H1 (cell line): ENCODE measurements at regions not wholly inside any gene's neighbourhood (a gene's known extent, or its start where the extent isn't known, plus 50 kb on each side); places are given as distances from the start of the nearest gene placed in this dataset.

Experiments
- CTCF ChIA-PET: fragments of 300-600 bp; sonication (Branson Sonifier 250); formaldehyde crosslinking; loops from one replicate; lab custom pipeline; 2021; ENCODE audit not compliant: partially characterized antibody; lab: Charles Lee
- POLR2A ChIA-PET: fragments of 300-600 bp; sonication (Branson Sonifier 250); formaldehyde crosslinking; loops from one replicate; lab custom pipeline; 2021; ENCODE audit warnings: inconsistent platforms; ENCODE audit not compliant: partially characterized antibody; lab: Charles Lee
- DNase-seq, 2 experiments: peaks; one replicate each; pipeline versions ENCODE4 v3.0.0 to v3.0.0-alpha.2; 2010 to 2022; ENCODE audit warnings: low spot score in 2 of 2, low read depth in 1 of 2, mixed read lengths in 1 of 2
- FAIRE-seq: peaks from 2 replicates; lab custom pipeline; 2011; peaks lifted over from hg19 to GRCh38; lab: Jason Lieb, UNC
- H2AFZ ChIP-seq: 2 replicates; pipeline ENCODE4 v1.8.1; 2012; ENCODE audit warnings: low read length, inconsistent platforms
- H2AK5ac ChIP-seq: 2 replicates; pipeline ENCODE4 v1.6.1; 2013; ENCODE audit warnings: low read depth, low read length
- H2BK120ac ChIP-seq: replicated peaks from 2 replicates; pipeline ENCODE3; 2013; ENCODE audit warnings: low read depth, low read length, inconsistent platforms
- H2BK12ac ChIP-seq: 2 replicates; pipeline ENCODE4 v1.6.1; 2013; ENCODE audit warnings: low read depth, low read length
- H2BK15ac ChIP-seq: 2 replicates; pipeline ENCODE4 v1.6.1; 2013; ENCODE audit warnings: low read length
- H2BK20ac ChIP-seq: 2 replicates; pipeline ENCODE4 v1.6.1; 2013; ENCODE audit warnings: low read length
- H2BK5ac ChIP-seq: 2 replicates; pipeline ENCODE4 v1.6.1; 2013; ENCODE audit warnings: low read depth, low read length
- H3K14ac ChIP-seq: 2 replicates; pipeline ENCODE4 v1.6.1; 2013; ENCODE audit warnings: inconsistent platforms; ENCODE audit not compliant: insufficient read length
- H3K18ac ChIP-seq: 2 replicates; pipeline ENCODE4 v1.6.1; 2013; ENCODE audit warnings: low read length; ENCODE audit errors: extremely low read depth
- H3K23ac ChIP-seq: 2 replicates; pipeline ENCODE4 v1.6.1; 2013; ENCODE audit warnings: inconsistent platforms; ENCODE audit not compliant: insufficient read length
- H3K23me2 ChIP-seq: 2 replicates; pipeline ENCODE4 v1.6.1; 2013; ENCODE audit warnings: low read depth, low read length
- H3K27ac ChIP-seq: 2 replicates; pipeline ENCODE4 v1.6.1; 2011; ENCODE audit warnings: low read depth, low read length, inconsistent platforms
- H3K27me3 ChIP-seq, 4 experiments: replicated peaks in 1 of 4; 1 replicate in 1 of 4; 2 replicates in 3 of 4; pipeline versions ENCODE4 v1.6.1 to v1.8.1; 2011 to 2013; ENCODE audit warnings: low read length in 3 of 4, mild to moderate bottlenecking in 3 of 4, inconsistent platforms in 2 of 4, mixed read lengths in 2 of 4, moderate library complexity in 1 of 4; ENCODE audit not compliant: control insufficient read depth in 3 of 4, insufficient read depth in 3 of 4; ENCODE audit errors: extremely low read depth in 1 of 4
- H3K36me3 ChIP-seq, 4 experiments: 2 replicates each; pipeline versions ENCODE4 v1.6.1 to v1.8.1; 2011 to 2013; ENCODE audit warnings: mild to moderate bottlenecking in 4 of 4, low read length in 3 of 4, moderate library complexity in 2 of 4, control low read depth in 1 of 4, inconsistent platforms in 1 of 4; ENCODE audit not compliant: insufficient read depth in 4 of 4, control insufficient read depth in 2 of 4
- H3K4ac ChIP-seq: replicated peaks from 2 replicates; pipeline ENCODE3; 2013; ENCODE audit warnings: low read length, low read depth, mixed read lengths, inconsistent platforms; ENCODE audit not compliant: insufficient read length
- H3K4me1 ChIP-seq, 4 experiments: replicated peaks in 1 of 4; 1 replicate in 1 of 4; 2 replicates in 3 of 4; pipeline versions ENCODE4 v1.6.1 to v1.8.1; 2011 to 2013; ENCODE audit warnings: low read length in 3 of 4, inconsistent platforms in 2 of 4, mixed read lengths in 1 of 4; ENCODE audit not compliant: insufficient read depth in 4 of 4, control insufficient read depth in 3 of 4
- H3K4me2 ChIP-seq, 2 experiments: 2 replicates each; pipeline versions ENCODE4 v1.6.1 to v1.8.1; 2011 to 2013; ENCODE audit warnings: low read depth in 2 of 2, low read length in 2 of 2, control low read depth in 1 of 2, inconsistent platforms in 1 of 2, mild to moderate bottlenecking in 1 of 2; ENCODE audit not compliant: insufficient read depth in 1 of 2
- H3K4me3 ChIP-seq, 4 experiments: fragments of 200-600, 300-600 bp in 1 of 4; sonication (generic), shearing (Covaris generic), sonication (Bioruptor Twin) in 1 of 4; 2 replicates each; pipeline versions ENCODE4 v1.5.1 to v1.8.1; 2011 to 2016; ENCODE audit warnings: low read length in 4 of 4, low read depth in 3 of 4, control low read depth in 2 of 4, inconsistent platforms in 2 of 4, mild to moderate bottlenecking in 2 of 4, mixed read lengths in 1 of 4, moderate library complexity in 1 of 4; ENCODE audit not compliant: insufficient read depth in 2 of 4; ENCODE audit errors: extremely low read depth in 1 of 4
- H3K56ac ChIP-seq: replicated peaks from 2 replicates; pipeline ENCODE3; 2013; ENCODE audit warnings: low read depth, mild to moderate bottlenecking, mixed read lengths, low read length, inconsistent platforms; ENCODE audit not compliant: insufficient read length
- H3K79me1 ChIP-seq: 2 replicates; pipeline ENCODE4 v1.6.1; 2013; ENCODE audit warnings: low read depth, low read length, control low read depth
- H3K79me2 ChIP-seq, 2 experiments: 2 replicates each; pipeline versions ENCODE4 v1.6.1 to v1.8.1; 2012 to 2013; ENCODE audit warnings: low read length in 2 of 2, mild to moderate bottlenecking in 2 of 2, inconsistent platforms in 1 of 2; ENCODE audit not compliant: insufficient read depth in 2 of 2, control insufficient read depth in 1 of 2
- H3K9ac ChIP-seq, 4 experiments: replicated peaks in 1 of 4; 1 replicate in 1 of 4; 2 replicates in 3 of 4; pipeline versions ENCODE4 v1.6.1 to v1.8.1; 2011 to 2013; ENCODE audit warnings: low read depth in 3 of 4, low read length in 3 of 4, control low read depth in 2 of 4, mild to moderate bottlenecking in 2 of 4, moderate library complexity in 2 of 4, inconsistent platforms in 1 of 4; ENCODE audit errors: extremely low read depth in 1 of 4
- H3K9me3 ChIP-seq, 2 experiments: 2 replicates each; pipeline versions ENCODE4 v1.6.1 to v1.8.1; 2012 to 2013; ENCODE audit warnings: mild to moderate bottlenecking in 2 of 2, moderate library complexity in 2 of 2, control low read depth in 1 of 2, inconsistent platforms in 1 of 2, low read depth in 1 of 2, low read length in 1 of 2, mixed read lengths in 1 of 2; ENCODE audit not compliant: insufficient read depth in 2 of 2
- H4K20me1 ChIP-seq, 2 experiments: replicated peaks in 1 of 2; 2 replicates each; pipeline versions ENCODE3 to v1.8.1; 2011 to 2013; ENCODE audit warnings: inconsistent platforms in 2 of 2, low read length in 2 of 2, mild to moderate bottlenecking in 1 of 2; ENCODE audit not compliant: insufficient read depth in 2 of 2, control insufficient read depth in 1 of 2
- H4K5ac ChIP-seq: 2 replicates; pipeline ENCODE4 v1.6.1; 2013; ENCODE audit warnings: low read length, low read depth, mixed read lengths, inconsistent platforms; ENCODE audit not compliant: insufficient read length
- H4K8ac ChIP-seq: 2 replicates; pipeline ENCODE4 v1.8.0; 2013; ENCODE audit warnings: mild to moderate bottlenecking, moderate library complexity, low read length, inconsistent platforms; ENCODE audit not compliant: insufficient read depth; ENCODE audit errors: extremely low read depth
- H4K91ac ChIP-seq: replicated peaks from 2 replicates; pipeline ENCODE3; 2013; ENCODE audit warnings: low read length, mixed read lengths, inconsistent platforms; ENCODE audit not compliant: insufficient read length
- BCL11A ChIP-seq, 2 experiments: IDR thresholded peaks; one replicate each; pipeline ENCODE4 v1.6.1; 2011; ENCODE audit warnings: low read depth in 2 of 2, low read length in 2 of 2, mild to moderate bottlenecking in 2 of 2
- BRCA1 ChIP-seq: IDR thresholded peaks from 2 replicates; pipeline ENCODE4 v1.6.1; 2012; ENCODE audit warnings: low read depth, low read length, improper control_type of control experiment
- CEBPB ChIP-seq: IDR thresholded peaks from 2 replicates; pipeline ENCODE4 v1.6.1; 2012; ENCODE audit warnings: low read depth, low read length
- E2F6 ChIP-seq: IDR thresholded peaks from 2 replicates; pipeline ENCODE4 v1.6.1; 2012; ENCODE audit warnings: inconsistent platforms
- KDM4A ChIP-seq: IDR thresholded peaks from one replicate; pipeline ENCODE4 v1.7.1; 2012; ENCODE audit warnings: low read depth, mild to moderate bottlenecking, moderate library complexity, low read length, inconsistent platforms; ENCODE audit not compliant: severe bottlenecking
- RBBP5 ChIP-seq: IDR thresholded peaks from 2 replicates; pipeline ENCODE4 v1.7.1; 2012; ENCODE audit warnings: low read depth, mild to moderate bottlenecking, inconsistent platforms, low read length, moderate library complexity, borderline replicate concordance
- RNF2 ChIP-seq: fragments of 200-900, 300-1000 bp; sonication (generic); IDR thresholded peaks from 2 replicates; pipeline ENCODE4 v1.7.1; 2016; ENCODE audit warnings: borderline replicate concordance, low read depth, mild to moderate bottlenecking, antibody characterized with exemption, low read length; ENCODE audit not compliant: poor library complexity, severe bottlenecking; ENCODE audit errors: missing control alignments
- WGBS, 2 experiments: shearing (Covaris generic) in 1 of 2; methylation state at CpG; one replicate each; pipeline versions ENCODE4 v1.1.6 to v1.1.7; 2013 to 2015; ENCODE audit warnings: low lambda C conversion rate in 2 of 2, mixed read lengths in 2 of 2, inconsistent platforms in 1 of 2, low coverage in 1 of 2, missing lambda C conversion rate in 1 of 2; ENCODE audit not compliant: insufficient replicate concordance in 2 of 2, insufficient coverage in 1 of 2, insufficient read length in 1 of 2; ENCODE audit errors: extremely low coverage in 1 of 2, missing lambda C conversion rate in 1 of 2; 5-methylcytosine and 5-hydroxymethylcytosine counted together

GRCh38 chr3:31252216-31253185 is 280.2 kb upstream of the STT3B start:
- Histone ChIP-seq H2BK20ac (no peak overlapping the region), H3K79me1 (no peaks in the 10 kb centered on the region), H3K9ac (no peak overlapping the region), H2AK5ac (no peak overlapping the region), H3K9me3 (no peaks in the 10 kb centered on the region; a peak in 1 of 4 replicates), H3K56ac (no peak overlapping the region), H3K23ac (no peak overlapping the region), H3K4ac (no peak overlapping the region), H3K36me3 (no peaks in the 10 kb centered on the region), H3K23me2 (no peaks in the 10 kb centered on the region), H2BK5ac (no peak overlapping the region), H3K27ac (no peak overlapping the region), H4K8ac (no peak overlapping the region), H3K18ac (no peak overlapping the region), H3K4me1 (peaks cover 0 to 5% (median 0%) of the 10 kb centered on the region in 4 experiments; a peak in 1 of 7 replicates), H4K5ac (no peak overlapping the region), H3K79me2 (no peaks in the 10 kb centered on the region), H3K14ac (no peak overlapping the region), H3K4me3 (no peak overlapping the region), H2BK15ac (no peak overlapping the region), H2AFZ (no peak overlapping the region), H2BK12ac (no peak overlapping the region), H4K91ac (no peak overlapping the region), H4K20me1 (no peaks in the 10 kb centered on the region), H2BK120ac (no peak overlapping the region), H3K27me3 (no peaks in the 10 kb centered on the region), H3K4me2 (no peak overlapping the region)
- CTCF ChIA-PET = interaction anchor here (1.0 kb wide), 1 partner anchor 13 kb away, joined by 4 read pairs; no protein-coding TSS in a partner anchor
- POLR2A ChIA-PET = no interaction called here
- no peak for FAIRE-seq
- no peak for DNase-seq
- whole genome bisulfite sequencing, 2 experiments = 83% methylated on average over 6 of the region's 6 CpGs; no CpG with 5 or more reads in 1 of the 2 experiments
- TF ChIP-seq KDM4A = no peak
- no peak for TF ChIP-seq RNF2
- no peak for TF ChIP-seq CEBPB
- TF ChIP-seq BCL11A (IDR thresholded peaks at IDR 0.05; ENCODE audit: low read depth in 2 of 2, low read length in 2 of 2) = no peak
- TF ChIP-seq E2F6 = no peak
- TF ChIP-seq RBBP5 = no peak
- no peak for TF ChIP-seq BRCA1
